SIG-M5 (cell line): ENCODE measurements at regions not wholly inside any gene's neighbourhood (a gene's known extent, or its start where the extent isn't known, plus 50 kb on each side); places are given as distances from the start of the nearest gene placed in this dataset.
A peak's percentile ranks its signal among the peaks of the same experiment; 100 is the strongest.

Experiments
- DNase-seq: peaks from one replicate; lab custom pipeline; 2025; lab: John Stamatoyannopoulos, UW

GRCh38 chr6:163985710-163986109 is 571.2 kb downstream of the QKI start:
- no peak for DNase-seq

DNA sequence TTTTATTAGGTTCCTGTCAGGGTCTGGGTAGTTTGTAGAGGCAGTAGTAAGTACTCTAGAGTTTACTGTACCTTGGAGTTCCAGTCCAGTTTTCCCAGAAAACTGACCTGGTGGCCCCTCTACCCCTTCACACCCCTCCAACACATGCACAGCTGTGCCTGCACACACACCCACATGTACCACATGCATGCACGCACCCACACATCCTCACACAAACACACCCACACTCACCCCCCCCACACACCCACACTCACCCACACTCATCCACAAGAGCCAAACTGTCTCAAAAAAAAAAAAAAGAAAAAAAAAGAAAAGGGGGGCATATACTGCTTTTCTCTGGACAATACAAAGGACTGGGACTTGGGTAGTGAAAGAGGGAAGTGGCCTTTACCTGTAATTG is 570.5 kb downstream of the QKI start:
- DNase-seq: no peak

GRCh38 chr6:163984124-163984936 is 569.8 kb downstream of the QKI start:
- no peak for DNase-seq

GRCh38 chr6:163983679-163984078 is 569.2 kb downstream of the QKI start:
- DNase-seq: no peak

DNA sequence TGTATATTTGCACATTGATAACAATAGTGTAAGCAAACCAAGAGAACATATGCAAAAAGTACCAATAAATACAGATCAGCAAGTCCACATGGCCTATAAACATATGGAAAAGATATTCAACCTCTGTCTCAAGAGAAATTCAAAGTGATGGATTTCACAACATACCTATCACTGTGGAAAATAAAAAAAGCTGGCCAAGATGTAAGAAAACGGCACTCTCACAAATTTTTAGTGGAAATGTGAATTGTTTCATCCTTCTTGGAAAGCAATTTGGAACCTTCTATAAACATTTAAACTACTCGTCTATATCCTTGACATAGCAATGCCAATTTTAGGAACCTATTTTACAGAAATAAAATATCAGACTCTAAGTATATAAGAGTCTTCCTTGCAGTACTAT is 559.8 kb downstream of the QKI start:
- DNase-seq: no peak

GRCh38 chr6:163971841-163972838 is 557.6 kb downstream of the QKI start:
- DNase-seq: no peak

DNA sequence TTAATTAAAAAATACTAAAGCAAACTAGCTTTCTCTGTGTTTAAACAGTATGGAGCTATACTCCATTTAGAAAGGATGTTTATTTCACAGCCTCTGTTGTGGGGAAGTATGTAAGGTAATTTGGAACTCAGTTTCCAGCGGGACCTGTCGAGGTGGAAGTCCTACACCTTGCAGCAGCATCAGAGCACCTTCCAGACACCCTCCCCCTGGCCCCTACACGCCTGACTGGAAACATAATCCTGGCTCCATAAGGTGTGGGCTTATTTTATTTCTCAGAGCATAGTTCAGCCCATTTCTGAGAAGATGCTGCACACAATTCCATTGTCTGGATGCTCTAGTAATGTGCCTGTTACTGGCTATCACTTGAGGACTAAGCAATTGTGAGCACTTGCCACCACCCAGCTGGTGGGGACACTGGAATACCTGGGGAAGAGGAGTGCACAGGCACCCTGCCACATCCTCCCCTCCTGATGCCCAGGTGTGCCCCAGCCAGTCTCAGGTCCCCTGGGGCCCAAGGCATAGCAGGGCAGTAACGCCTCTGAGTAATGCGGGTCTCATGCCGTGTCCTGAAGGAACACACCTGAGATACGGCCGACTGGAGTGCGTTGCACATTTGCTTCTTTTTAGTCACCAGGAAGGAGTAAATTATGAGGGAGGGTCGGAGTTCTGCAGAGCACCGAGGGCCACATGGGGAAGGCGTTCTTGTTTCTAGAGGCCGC is 556.5 kb downstream of the QKI start:
- no peak for DNase-seq

GRCh38 chr6:163965426-163966348 is 551.2 kb downstream of the QKI start:
- DNase-seq: no peak

DNA sequence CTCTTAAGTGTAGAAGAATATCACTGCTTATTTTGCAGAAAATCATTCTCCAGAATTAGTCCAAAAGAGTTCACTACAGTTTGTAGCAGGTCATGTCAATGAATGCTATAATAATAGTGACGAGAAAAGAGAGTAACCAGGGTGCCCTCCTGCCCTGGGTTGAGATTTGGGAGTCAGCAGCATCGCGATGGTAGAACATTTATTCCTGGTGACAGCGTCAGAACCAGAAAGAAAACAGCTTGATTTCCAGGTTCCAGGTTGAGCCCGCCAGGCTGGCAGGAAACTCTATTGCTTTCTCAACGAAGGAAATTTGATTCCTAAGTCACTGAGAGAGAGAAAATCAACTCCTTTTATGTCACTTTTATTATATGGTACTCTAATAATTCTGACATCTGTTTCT is 550.3 kb downstream of the QKI start:
- DNase-seq: no peak

DNA sequence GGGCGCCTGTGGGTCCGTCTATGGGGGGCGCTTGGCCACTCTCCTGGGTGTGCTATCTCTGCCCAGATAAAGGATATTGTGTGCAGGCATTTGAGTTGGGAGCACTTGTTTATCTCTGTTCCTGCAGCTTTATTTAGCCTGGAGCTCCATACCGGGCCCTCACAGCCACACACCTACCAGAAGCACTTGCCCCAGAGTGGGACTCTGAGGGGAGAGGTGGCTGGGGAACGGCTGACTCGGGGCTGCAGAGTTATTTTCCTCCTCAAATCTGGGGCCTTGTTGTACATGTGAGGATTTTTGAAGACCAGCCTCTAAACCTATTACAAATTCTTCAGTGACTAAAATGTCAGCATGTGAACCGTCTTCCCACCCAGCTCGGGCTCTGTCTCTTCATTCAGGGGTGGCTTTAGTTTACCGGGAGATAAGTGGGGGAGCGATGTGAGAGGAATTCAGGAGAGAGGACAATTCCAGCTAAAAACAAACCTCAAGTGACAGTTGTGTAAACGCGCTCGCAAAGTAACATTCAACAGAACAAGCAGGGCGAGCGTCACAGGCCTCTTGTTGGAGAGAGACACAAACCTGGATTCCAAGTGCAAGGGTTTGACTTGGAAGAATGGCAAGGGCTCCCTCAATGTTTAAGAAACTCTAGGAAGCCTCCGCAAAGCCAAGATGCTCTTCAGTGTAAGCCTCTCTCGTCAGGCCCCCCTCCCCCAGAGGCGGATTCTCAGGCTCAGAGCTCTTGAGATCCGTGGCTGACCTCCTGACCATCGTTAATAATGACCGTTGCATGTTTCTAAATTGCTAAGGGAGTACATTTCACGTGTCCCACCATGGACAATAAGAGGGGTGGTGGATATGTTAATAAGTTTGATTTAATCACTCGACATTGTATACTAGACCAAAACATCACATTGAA is 548.9 kb downstream of the QKI start:
- no peak for DNase-seq

GRCh38 chr6:163962627-163963117 is 548.2 kb downstream of the QKI start:
- no peak for DNase-seq

GRCh38 chr6:163960128-163960527 is 545.6 kb downstream of the QKI start:
- no peak for DNase-seq

DNA sequence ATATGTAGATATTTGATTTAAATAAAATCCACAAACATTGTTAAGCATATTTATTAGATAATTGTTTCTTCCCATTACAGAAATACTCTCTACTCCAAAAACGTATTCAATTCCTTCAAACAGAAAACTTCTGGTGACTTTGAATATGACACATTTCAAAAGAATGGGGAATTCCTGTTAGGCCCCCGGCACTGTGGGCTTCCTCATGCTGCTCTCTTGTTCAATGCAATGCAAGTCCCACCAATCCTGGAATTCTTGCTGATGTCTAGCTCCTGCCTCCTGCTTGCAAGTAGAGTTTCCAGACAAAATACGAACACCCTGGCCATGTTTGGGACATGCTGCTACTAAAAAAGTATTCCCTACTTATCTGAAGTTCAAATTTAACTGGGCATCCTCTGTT is 544.1 kb downstream of the QKI start:
- DNase-seq: no peak

- peak; percentile 4 for DNase-seq
Observed at GRCh38 chr6:163956571-163957407, 542.3 kb downstream of the QKI start.

GRCh38 chr6:163955756-163956155 is 541.2 kb downstream of the QKI start:
- no peak for DNase-seq

- no peak for DNase-seq
Observed at GRCh38 chr6:163955096-163955495, 540.6 kb downstream of the QKI start.

- no peak for DNase-seq
Observed at GRCh38 chr6:163954088-163954775, 539.7 kb downstream of the QKI start.

DNA sequence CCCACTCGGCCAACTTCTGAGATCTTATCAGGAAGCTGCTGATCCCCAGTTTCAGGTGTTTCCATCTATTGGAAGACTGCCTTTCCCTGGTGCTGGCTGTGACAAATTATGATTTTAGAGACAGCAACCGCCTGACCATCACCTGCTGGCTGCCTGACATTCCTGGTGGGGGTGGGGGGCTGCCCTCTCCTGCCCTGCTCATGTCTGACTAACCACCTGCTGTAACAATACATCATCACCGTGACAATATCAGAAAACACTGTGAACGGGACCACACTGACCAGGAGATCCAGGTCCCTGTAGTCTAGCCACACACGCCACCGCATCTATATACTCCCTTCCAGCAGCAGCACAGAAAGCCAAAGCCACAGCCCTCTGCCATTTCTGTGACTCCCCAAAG is 537.5 kb downstream of the QKI start:
- no peak for DNase-seq
